HG03457 (cell line): ENCODE measurements at regions not wholly inside any gene's neighbourhood (a gene's known extent, or its start where the extent isn't known, plus 50 kb on each side); places are given as distances from the start of the nearest gene placed in this dataset.

ENCODE experiments used
- ATAC-seq: cut with Tn5 transposase; IDR thresholded peaks from one replicate; pipeline ENCODE4 v1.9.1; 2021; ENCODE audit warnings: moderate number of reproducible peaks; ENCODE audit not compliant: unreplicated experiment

- no peak for ATAC-seq
Measured at GRCh38 chr3:95055288-95055687, 992.4 kb downstream of the NSUN3 start.

- ATAC-seq = no peak
Measured at GRCh38 chr3:95082191-95082590, 1019.3 kb downstream of the NSUN3 start.

GRCh38 chr3:95084738-95085137, 1021.9 kb downstream of the NSUN3 start:
- no peak for ATAC-seq

GRCh38 chr3:95088464-95088863, 1025.6 kb downstream of the NSUN3 start:
- ATAC-seq = no peak

- ATAC-seq = no peak
Measured at GRCh38 chr3:95097493-95097892, 1034.6 kb downstream of the NSUN3 start.

GRCh38 chr3:95120921-95121320, 1058.1 kb downstream of the NSUN3 start:
- ATAC-seq = no peak

- no peak for ATAC-seq
Measured at GRCh38 chr3:95123104-95123503, 1060.2 kb downstream of the NSUN3 start.

GRCh38 chr3:95134693-95135413, 1072.0 kb downstream of the NSUN3 start:
- ATAC-seq = no peak

GRCh38 chr3:95148107-95148506, 1085.2 kb downstream of the NSUN3 start:
- no peak for ATAC-seq

GRCh38 chr3:95151590-95151989, 1088.7 kb downstream of the NSUN3 start:
- no peak for ATAC-seq

GRCh38 chr3:95154766-95155165, 1091.9 kb downstream of the NSUN3 start:
- no peak for ATAC-seq

GRCh38 chr3:95162794-95163193, 1099.9 kb downstream of the NSUN3 start:
- no peak for ATAC-seq

GRCh38 chr3:95167748-95168147, 1104.9 kb downstream of the NSUN3 start:
- ATAC-seq = no peak

- no peak for ATAC-seq
Measured at GRCh38 chr3:95168526-95168925, 1105.7 kb downstream of the NSUN3 start.

GRCh38 chr3:95172164-95172943, 1109.5 kb downstream of the NSUN3 start:
- ATAC-seq = no peak

GRCh38 chr3:95177096-95177495, 1114.2 kb downstream of the NSUN3 start:
- no peak for ATAC-seq

- no peak for ATAC-seq
Measured at GRCh38 chr3:95184038-95184437, 1121.2 kb downstream of the NSUN3 start.

- ATAC-seq = no peak
Measured at GRCh38 chr3:95189348-95189747, 1126.5 kb downstream of the NSUN3 start.

GRCh38 chr3:95197661-95198060, 1134.8 kb downstream of the NSUN3 start:
- ATAC-seq = no peak

GRCh38 chr3:95200384-95200783, 1137.5 kb downstream of the NSUN3 start:
- ATAC-seq = no peak

- ATAC-seq = no peak
Measured at GRCh38 chr3:95210878-95211277, 1148.0 kb downstream of the NSUN3 start.

- no peak for ATAC-seq
Measured at GRCh38 chr3:95212117-95212516, 1149.3 kb downstream of the NSUN3 start.
